Bronchial epithelial cell (primary cell): ENCODE measurements at regions not wholly inside any gene's neighbourhood (a gene's known extent, or its start where the extent isn't known, plus 50 kb on each side); places are given as distances from the start of the nearest gene placed in this dataset.

ENCODE experiments used
- DNase-seq: peaks from one replicate; pipeline ENCODE4 v3.0.0-alpha.2; 2010; ENCODE audit warnings: low read depth
- FAIRE-seq: peaks from 2 replicates; lab custom pipeline; 2011; peaks lifted over from hg19 to GRCh38; lab: Jason Lieb, UNC
- H3K27me3 ChIP-seq: 2 replicates; pipeline ENCODE4 v1.5.1; 2011; ENCODE audit warnings: low read length; ENCODE audit not compliant: control insufficient read depth, insufficient read depth
- H3K36me3 ChIP-seq: 2 replicates; pipeline ENCODE4 v1.5.1; 2011; ENCODE audit warnings: low read length; ENCODE audit not compliant: control insufficient read depth, insufficient read depth
- H3K4me3 ChIP-seq: 2 replicates; pipeline ENCODE4 v1.5.1; 2011; ENCODE audit warnings: mild to moderate bottlenecking, low read depth, low read length, control low read depth
- CTCF ChIP-seq: IDR thresholded peaks from 2 replicates; pipeline ENCODE4 v1.5.1; 2011; ENCODE audit warnings: mild to moderate bottlenecking, moderate library complexity, low read length, control low read depth, inconsistent platforms; ENCODE audit not compliant: insufficient read depth, severe bottlenecking

- TF ChIP-seq CTCF, result no peak
- DNase-seq (no peak), FAIRE-seq (no peak)
- Histone ChIP-seq H3K27me3 (no peaks in the 10 kb centered on the region), H3K36me3 (no peaks in the 10 kb centered on the region), H3K4me3 (no peak overlapping the region)
These were observed 169.7 kb upstream of the IRX6 start for GRCh38 chr16:55154262-55154661.

GRCh38 chr16:55154956-55155355 is 169.0 kb upstream of the IRX6 start:
- FAIRE-seq, result no peak

GRCh38 chr16:55155815-55156214 is 168.2 kb upstream of the IRX6 start:
- DNase-seq (no peak), FAIRE-seq (no peak)
- H3K36me3 ChIP-seq, result no peaks in the 10 kb centered on the region
- no peak overlapping the region for H3K4me3 ChIP-seq
- H3K27me3 ChIP-seq, result no peaks in the 10 kb centered on the region
- no peak for TF ChIP-seq CTCF

More at GRCh38 chr16:55154956-55155355, 169.0 kb upstream of the IRX6 start:
- no peaks in the 10 kb centered on the region for H3K36me3 ChIP-seq
- peak; percentile 4 for DNase-seq
- H3K4me3 ChIP-seq, result no peak overlapping the region
- no peaks in the 10 kb centered on the region for H3K27me3 ChIP-seq
- no peak for TF ChIP-seq CTCF

- Histone ChIP-seq H3K4me3 (no peak overlapping the region), H3K36me3 (no peaks in the 10 kb centered on the region), H3K27me3 (no peaks in the 10 kb centered on the region)
- FAIRE-seq, result no peak
- no peak for TF ChIP-seq CTCF
- no peak for DNase-seq
These were observed 154.2 kb upstream of the IRX6 start for GRCh38 chr16:55169780-55170179.

GRCh38 chr16:55171241-55171640 is 152.8 kb upstream of the IRX6 start:
- H3K36me3 ChIP-seq, result no peaks in the 10 kb centered on the region

More at GRCh38 chr16:55171241-55171640, 152.8 kb upstream of the IRX6 start:
- H3K4me3 ChIP-seq, result no peak overlapping the region
- no peak for TF ChIP-seq CTCF
- no peak for FAIRE-seq
- no peaks in the 10 kb centered on the region for H3K27me3 ChIP-seq
- no peak for DNase-seq
